ENCODE measurements at regions not wholly inside any gene's neighbourhood (a gene's known extent, or its start where the extent isn't known, plus 50 kb on each side); places are given as distances from the start of the nearest gene placed in this dataset.

GRCh38 chr6:138607478-138608433 lies 108.5 kb upstream of the NHSL1 start:
- Histone ChIP-seq H3K4me3 (no peak overlapping the region), H3K9me3 (no peaks in the 10 kb centered on the region), H3K4me1 (ENCODE audit: low read depth) (no peaks in the 10 kb centered on the region), H3K36me3 (ENCODE audit: low read depth) (no peaks in the 10 kb centered on the region)
- intact Hi-C loops (cut with DNase I, micrococcal nuclease) = no loop called here
- DNase-seq = no peak
- no peak for ATAC-seq
- TF ChIP-seq CTCF (IDR thresholded peaks at IDR 0.05) = no peak

GRCh38 chr6:138608896-138609295 lies 109.6 kb upstream of the NHSL1 start:
- ATAC-seq (no peak), DNase-seq (no peak)
- no peak for TF ChIP-seq CTCF (IDR thresholded peaks at IDR 0.05)

GRCh38 chr6:138609801-138610430 lies 110.6 kb upstream of the NHSL1 start:
- H3K9me3 ChIP-seq = no peaks in the 10 kb centered on the region
- DNase-seq (no peak), ATAC-seq (no peak)
- no peak for TF ChIP-seq CTCF (IDR thresholded peaks at IDR 0.05)
- no peaks in the 10 kb centered on the region for H3K4me1 ChIP-seq (ENCODE audit: low read depth)
- intact Hi-C loops (cut with DNase I, micrococcal nuclease) = no loop called here
- H3K36me3 ChIP-seq (ENCODE audit: low read depth) = no peaks in the 10 kb centered on the region
- no peak overlapping the region for H3K4me3 ChIP-seq

More at GRCh38 chr6:138608896-138609295, 109.6 kb upstream of the NHSL1 start:
- Histone ChIP-seq H3K4me1 (ENCODE audit: low read depth) (no peaks in the 10 kb centered on the region), H3K4me3 (no peak overlapping the region), H3K36me3 (ENCODE audit: low read depth) (no peaks in the 10 kb centered on the region), H3K9me3 (no peaks in the 10 kb centered on the region)
- intact Hi-C loops (cut with DNase I, micrococcal nuclease) = no loop called here

GRCh38 chr6:138610816-138611215 lies 111.5 kb upstream of the NHSL1 start:
- ATAC-seq = no peak
- intact Hi-C loops (cut with DNase I, micrococcal nuclease) = no loop called here

GRCh38 chr6:138614151-138614550 lies 114.9 kb upstream of the NHSL1 start:
- no peak overlapping the region for H3K4me3 ChIP-seq
- intact Hi-C loops (cut with DNase I, micrococcal nuclease) = no loop called here
- H3K36me3 ChIP-seq (ENCODE audit: low read depth) = no peaks in the 10 kb centered on the region
- H3K9me3 ChIP-seq = no peaks in the 10 kb centered on the region
- no peak for ATAC-seq
- no peak for DNase-seq
- H3K4me1 ChIP-seq (ENCODE audit: low read depth) = no peaks in the 10 kb centered on the region
- no peak for TF ChIP-seq CTCF (IDR thresholded peaks at IDR 0.05)

More at GRCh38 chr6:138610816-138611215, 111.5 kb upstream of the NHSL1 start:
- TF ChIP-seq CTCF (IDR thresholded peaks at IDR 0.05) = no peak
- Histone ChIP-seq H3K4me1 (ENCODE audit: low read depth) (no peaks in the 10 kb centered on the region), H3K4me3 (no peak overlapping the region), H3K36me3 (ENCODE audit: low read depth) (no peaks in the 10 kb centered on the region), H3K9me3 (no peaks in the 10 kb centered on the region)
- no peak for DNase-seq

Data from mucosa of descending colon (tissue), 3 donors.